Colonic mucosa (tissue), 4 donors: ENCODE measurements at regions not wholly inside any gene's neighbourhood (a gene's known extent, or its start where the extent isn't known, plus 50 kb on each side); places are given as distances from the start of the nearest gene placed in this dataset.
A peak's percentile ranks its signal among the peaks of the same experiment; 100 is the strongest.

Experiments used
- DNase-seq: peaks from one replicate; pipeline ENCODE4 v3.0.0-alpha.2; 2020
- H3K27ac ChIP-seq: fragments of 200-600 bp; one replicate; pipeline ENCODE4 v1.8.0; 2021
- H3K27me3 ChIP-seq: fragments of 200-600 bp; one replicate; pipeline ENCODE4 v1.8.0; 2021
- H3K36me3 ChIP-seq: fragments of 200-600 bp; one replicate; pipeline ENCODE4 v1.8.0; 2021
- H3K4me1 ChIP-seq: fragments of 200-600 bp; one replicate; pipeline ENCODE4 v1.8.0; 2021; ENCODE audit warnings: mild to moderate bottlenecking
- H3K4me3 ChIP-seq: fragments of 200-600 bp; one replicate; pipeline ENCODE4 v1.8.0; 2021
- H3K9ac ChIP-seq, 2 donors: one replicate each; pipeline ENCODE4 v1.7.0; 2013; ENCODE audit warnings: control low read depth in 2 of 2, low read depth in 2 of 2, low read length in 2 of 2
- H3K9me3 ChIP-seq: fragments of 200-600 bp; one replicate; pipeline ENCODE4 v1.8.0; 2021
- intact Hi-C: fragments of 100-400 bp; cut with DNase I; formaldehyde crosslinking; loops from one replicate; pipeline ENCODE4 v1.14.1; 2022
- TF ChIP-seq, protein P1 (sequence below): fragments of 200-600 bp; IDR thresholded peaks from one replicate; pipeline ENCODE4 v1.8.0; 2022; ENCODE audit warnings: antibody characterized with exemption, mild to moderate bottlenecking
- donor health status: healthy.
- donor health status: DM: no; HTN: no; CAD: no.
- donor health status: DM: no; HTN: no; CAD: no.

DNA sequence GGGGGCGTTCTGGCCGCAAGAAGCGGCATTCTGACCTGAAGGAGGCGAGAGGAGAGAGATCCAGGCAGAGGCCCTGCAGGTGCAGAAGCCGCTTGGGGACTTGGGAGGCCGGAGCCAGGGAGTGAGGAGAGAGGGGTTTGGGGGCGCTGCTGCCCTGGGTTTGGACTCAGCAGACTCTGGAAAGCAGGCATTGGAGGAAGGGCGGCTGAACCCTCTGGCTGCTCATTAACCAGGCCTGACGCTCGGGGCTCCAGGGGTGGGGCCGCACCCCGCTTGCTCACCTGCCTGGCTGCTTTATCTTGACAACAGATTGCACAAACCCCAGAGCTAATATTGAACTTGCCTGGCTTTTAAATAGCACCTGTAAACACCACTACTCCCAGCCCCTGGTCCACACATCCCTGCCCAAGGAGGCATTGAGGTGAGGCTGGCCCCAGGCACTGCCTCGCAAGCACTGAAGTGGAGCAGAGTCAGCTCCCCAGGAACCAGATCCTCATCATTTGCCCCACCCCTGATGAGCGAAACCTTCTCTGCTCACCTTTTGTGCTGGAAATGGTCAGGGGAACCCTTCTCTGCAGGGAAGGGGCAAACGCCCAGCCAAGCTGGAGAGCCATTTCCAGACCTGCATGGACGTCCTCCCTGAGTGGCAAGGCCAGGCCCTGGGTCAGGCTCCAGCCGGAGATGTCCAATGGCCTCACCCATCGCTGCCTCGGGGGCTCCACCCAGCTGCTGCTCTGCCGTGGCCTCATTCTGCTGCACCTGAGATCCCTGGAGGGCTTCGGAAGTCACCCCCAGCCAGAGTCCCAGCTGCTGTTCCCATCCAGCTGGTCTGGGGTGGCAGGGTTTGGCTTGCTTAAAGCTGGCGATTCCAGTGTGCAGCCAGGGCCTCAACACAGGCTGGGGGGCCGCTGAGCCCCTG is 190.2 kb upstream of the GSE1 start:
- TF ChIP-seq, protein P1, sequence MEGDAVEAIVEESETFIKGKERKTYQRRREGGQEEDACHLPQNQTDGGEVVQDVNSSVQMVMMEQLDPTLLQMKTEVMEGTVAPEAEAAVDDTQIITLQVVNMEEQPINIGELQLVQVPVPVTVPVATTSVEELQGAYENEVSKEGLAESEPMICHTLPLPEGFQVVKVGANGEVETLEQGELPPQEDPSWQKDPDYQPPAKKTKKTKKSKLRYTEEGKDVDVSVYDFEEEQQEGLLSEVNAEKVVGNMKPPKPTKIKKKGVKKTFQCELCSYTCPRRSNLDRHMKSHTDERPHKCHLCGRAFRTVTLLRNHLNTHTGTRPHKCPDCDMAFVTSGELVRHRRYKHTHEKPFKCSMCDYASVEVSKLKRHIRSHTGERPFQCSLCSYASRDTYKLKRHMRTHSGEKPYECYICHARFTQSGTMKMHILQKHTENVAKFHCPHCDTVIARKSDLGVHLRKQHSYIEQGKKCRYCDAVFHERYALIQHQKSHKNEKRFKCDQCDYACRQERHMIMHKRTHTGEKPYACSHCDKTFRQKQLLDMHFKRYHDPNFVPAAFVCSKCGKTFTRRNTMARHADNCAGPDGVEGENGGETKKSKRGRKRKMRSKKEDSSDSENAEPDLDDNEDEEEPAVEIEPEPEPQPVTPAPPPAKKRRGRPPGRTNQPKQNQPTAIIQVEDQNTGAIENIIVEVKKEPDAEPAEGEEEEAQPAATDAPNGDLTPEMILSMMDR: no peak
- Histone ChIP-seq H3K27ac (peak overlapping the region; percentile 53), H3K27me3 (no peaks in the 10 kb centered on the region), H3K36me3 (no peaks in the 10 kb centered on the region), H3K9me3 (no peaks in the 10 kb centered on the region), H3K9ac (peak overlapping the region; percentile 43 to 71), H3K4me3 (no peak overlapping the region), H3K4me1 (peaks cover 16% of the 10 kb centered on the region)
- intact Hi-C loops: loop anchor here (5.0 to 10.0 kb wide), 3 partner anchors 132 to 294 kb away; no protein-coding TSS in a partner anchor
- peak; percentile 93 for DNase-seq

DNA sequence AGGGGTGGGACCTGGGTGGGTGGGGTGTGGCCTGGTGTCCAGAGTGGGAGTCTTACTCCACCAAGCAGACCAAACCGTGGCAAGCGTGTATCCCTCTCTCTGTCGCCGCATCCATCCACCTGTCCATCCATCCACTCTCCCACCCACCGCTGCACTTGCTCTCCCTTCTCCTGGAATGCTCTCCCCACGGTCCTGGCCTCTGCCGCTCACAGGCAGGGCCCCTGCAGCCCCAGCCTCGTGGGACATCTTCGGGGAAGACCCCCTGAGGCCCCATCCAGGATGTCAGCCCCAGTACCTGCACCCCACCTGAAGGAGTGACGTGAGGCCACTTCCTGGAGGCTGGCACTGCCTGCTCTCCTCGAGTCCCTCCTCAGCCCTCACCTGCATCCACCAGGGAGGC is 189.5 kb upstream of the GSE1 start:
- DNase-seq: no peak
- Histone ChIP-seq H3K4me1 (peaks cover 16% of the 10 kb centered on the region), H3K36me3 (no peaks in the 10 kb centered on the region), H3K4me3 (no peak overlapping the region), H3K27me3 (no peaks in the 10 kb centered on the region), H3K9ac (no peak overlapping the region), H3K9me3 (no peaks in the 10 kb centered on the region), H3K27ac (no peak overlapping the region)
- intact Hi-C loops: loop anchor here (5.0 to 10.0 kb wide), 3 partner anchors 131 to 294 kb away; no protein-coding TSS in a partner anchor
- TF ChIP-seq, protein P1: no peak

DNA sequence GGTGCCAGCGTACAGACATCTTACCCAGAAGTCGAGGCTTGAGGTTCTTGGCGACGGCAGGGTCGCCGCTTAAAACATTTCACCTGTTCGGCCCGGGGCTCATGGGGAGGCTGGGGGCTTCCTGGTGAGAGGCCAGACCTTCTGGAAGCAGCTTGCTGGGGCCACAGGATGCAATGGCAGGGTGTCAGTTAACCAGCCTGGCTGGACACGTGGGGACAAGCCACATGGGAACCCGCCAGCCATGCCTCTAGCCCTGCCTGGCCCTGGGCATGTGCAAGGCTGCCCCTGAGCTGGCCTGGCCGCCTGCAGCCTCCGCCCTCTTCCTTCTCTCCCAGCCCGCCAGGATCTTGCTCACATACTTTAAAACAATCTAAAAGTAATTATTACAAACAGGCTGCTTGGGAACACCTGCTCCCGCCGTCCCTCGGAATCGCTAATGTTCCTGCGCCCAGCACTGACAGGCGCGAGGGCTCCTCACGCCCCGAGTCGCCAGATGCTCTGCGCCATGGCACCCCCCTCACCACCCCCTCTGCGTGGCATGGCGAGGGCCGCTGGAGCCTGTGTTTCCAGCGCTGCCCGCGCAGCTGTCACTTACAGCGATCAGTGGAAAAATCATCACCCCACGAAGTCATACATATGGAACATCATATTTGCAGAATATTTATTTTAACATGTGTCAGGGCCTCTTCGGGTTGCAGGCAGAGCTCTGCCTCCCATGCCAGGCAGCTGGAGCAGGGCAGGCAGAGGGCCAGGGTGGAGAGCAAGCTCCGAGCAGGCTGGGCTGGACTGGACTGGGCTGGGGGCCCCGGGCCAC is 188.7 kb upstream of the GSE1 start:
- no peak overlapping the region for H3K4me3 ChIP-seq
- H3K4me1 ChIP-seq: peaks cover 16% of the 10 kb centered on the region
- TF ChIP-seq, protein P1: no peak
- no peaks in the 10 kb centered on the region for H3K27me3 ChIP-seq
- H3K36me3 ChIP-seq: no peaks in the 10 kb centered on the region
- H3K27ac ChIP-seq: no peak overlapping the region
- intact Hi-C loops: loop anchor here (5.0 to 10.0 kb wide), 3 partner anchors 130 to 293 kb away; no protein-coding TSS in a partner anchor
- peak; percentile 22 for DNase-seq
- H3K9ac ChIP-seq: peak overlapping the region in 1 of 2 donors; percentile 19
- H3K9me3 ChIP-seq: no peaks in the 10 kb centered on the region

DNA sequence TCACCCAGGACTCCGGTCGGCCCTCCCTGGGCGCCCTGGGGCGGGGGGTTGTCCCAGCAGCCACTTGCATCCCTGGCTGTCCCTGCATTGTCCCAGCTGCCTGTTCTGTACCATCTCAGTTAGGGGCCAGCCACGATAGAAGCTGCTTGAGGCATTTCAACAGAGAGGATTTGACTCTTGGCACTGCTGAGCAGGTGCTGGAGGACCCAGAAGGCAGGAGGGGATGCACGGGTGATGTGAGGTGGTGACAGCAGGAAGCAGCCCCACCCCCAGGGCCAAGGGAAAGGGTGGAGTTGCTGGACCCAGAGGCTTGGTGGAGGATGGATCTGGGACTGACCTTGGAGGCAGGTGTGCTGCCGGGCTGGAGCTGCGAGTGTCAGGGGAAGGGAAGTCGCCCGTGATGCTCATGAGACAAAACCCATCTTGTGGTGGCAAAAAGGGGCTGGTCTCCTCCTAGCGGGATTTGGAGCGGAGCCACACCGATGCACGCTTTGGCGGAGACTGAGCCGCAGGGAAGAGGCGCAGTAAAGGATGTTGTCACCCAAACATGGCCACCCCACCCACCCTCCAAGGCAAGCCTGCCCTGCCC is 188.0 kb upstream of the GSE1 start:
- peak; percentile 24 for DNase-seq

More for the DNA sequence above, 188.0 kb upstream of the GSE1 start:
- H3K4me3 ChIP-seq: no peak overlapping the region
- no peaks in the 10 kb centered on the region for H3K36me3 ChIP-seq
- no peaks in the 10 kb centered on the region for H3K9me3 ChIP-seq
- H3K4me1 ChIP-seq: peaks cover 16% of the 10 kb centered on the region
- TF ChIP-seq, protein P1: no peak
- no peak overlapping the region for H3K27ac ChIP-seq
- intact Hi-C loops: loop anchor here (10.0 kb wide), 1 partner anchor 130 kb away; no protein-coding TSS in a partner anchor
- H3K27me3 ChIP-seq: no peaks in the 10 kb centered on the region
- no peak overlapping the region for H3K9ac ChIP-seq
